ENCODE measurements at regions not wholly inside any gene's neighbourhood (a gene's known extent, or its start where the extent isn't known, plus 50 kb on each side); places are given as distances from the start of the nearest gene placed in this dataset.

DNA sequence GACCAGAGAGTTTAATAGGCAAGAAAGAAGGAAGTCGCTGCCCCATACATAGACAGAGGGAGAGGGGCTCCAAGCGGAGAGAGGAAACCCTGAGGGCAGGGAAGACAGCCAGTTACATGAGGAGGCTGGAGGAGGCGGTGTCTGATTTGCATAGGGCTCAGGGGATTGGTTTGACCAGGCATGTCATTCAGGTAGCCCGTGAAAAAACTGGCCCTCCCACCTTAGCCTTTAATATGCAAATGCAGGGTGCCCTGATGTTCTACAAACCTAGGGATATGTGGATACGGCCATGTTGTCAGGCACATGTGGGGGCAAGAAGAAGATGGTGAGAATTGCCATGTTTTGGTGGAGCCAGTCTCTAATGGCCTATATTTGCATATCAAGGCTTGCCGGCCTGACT is 1461.6 kb downstream of the PCDH9 start:
- no peaks in the 10 kb centered on the region for H3K9me3 ChIP-seq (ENCODE audit: severe bottlenecking)
- no peak overlapping the region for H3K27ac ChIP-seq
- H3K4me3 ChIP-seq (ENCODE audit: low read depth, low read length), result no peak overlapping the region
- no peak for DNase-seq
- TF ChIP-seq, protein P1, sequence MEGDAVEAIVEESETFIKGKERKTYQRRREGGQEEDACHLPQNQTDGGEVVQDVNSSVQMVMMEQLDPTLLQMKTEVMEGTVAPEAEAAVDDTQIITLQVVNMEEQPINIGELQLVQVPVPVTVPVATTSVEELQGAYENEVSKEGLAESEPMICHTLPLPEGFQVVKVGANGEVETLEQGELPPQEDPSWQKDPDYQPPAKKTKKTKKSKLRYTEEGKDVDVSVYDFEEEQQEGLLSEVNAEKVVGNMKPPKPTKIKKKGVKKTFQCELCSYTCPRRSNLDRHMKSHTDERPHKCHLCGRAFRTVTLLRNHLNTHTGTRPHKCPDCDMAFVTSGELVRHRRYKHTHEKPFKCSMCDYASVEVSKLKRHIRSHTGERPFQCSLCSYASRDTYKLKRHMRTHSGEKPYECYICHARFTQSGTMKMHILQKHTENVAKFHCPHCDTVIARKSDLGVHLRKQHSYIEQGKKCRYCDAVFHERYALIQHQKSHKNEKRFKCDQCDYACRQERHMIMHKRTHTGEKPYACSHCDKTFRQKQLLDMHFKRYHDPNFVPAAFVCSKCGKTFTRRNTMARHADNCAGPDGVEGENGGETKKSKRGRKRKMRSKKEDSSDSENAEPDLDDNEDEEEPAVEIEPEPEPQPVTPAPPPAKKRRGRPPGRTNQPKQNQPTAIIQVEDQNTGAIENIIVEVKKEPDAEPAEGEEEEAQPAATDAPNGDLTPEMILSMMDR (IDR thresholded peaks at IDR 0.05; ENCODE audit: low read depth, low read length), result no peak
- no peaks in the 10 kb centered on the region for H3K27me3 ChIP-seq (ENCODE audit: insufficient read depth, low read depth, severe bottlenecking)
- no peaks in the 10 kb centered on the region for H3K36me3 ChIP-seq

DNA sequence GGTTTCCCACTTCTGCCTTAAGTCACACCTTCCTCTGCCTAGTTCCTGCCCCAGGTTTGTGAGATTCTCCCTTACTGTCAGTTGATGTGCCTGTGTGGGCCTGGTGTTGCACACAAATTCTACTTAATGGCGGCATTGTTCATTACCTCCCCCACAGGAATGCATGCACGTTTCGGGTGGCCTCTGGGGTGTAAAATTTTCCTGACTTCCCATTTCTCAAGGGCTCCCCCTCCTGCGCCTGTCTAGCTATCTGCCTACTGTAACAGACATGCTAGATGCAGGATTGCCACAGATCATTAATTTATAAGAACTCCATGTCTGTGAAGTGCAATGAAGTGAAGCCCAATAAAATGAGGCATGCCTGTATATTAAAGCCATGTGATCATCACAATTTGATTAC is 1466.3 kb downstream of the PCDH9 start:
- no peak overlapping the region for H3K27ac ChIP-seq
- H3K27me3 ChIP-seq (ENCODE audit: insufficient read depth, low read depth, severe bottlenecking), result no peaks in the 10 kb centered on the region
- TF ChIP-seq, protein P1 (IDR thresholded peaks at IDR 0.05; ENCODE audit: low read depth, low read length), result no peak
- DNase-seq, result no peak
- no peaks in the 10 kb centered on the region for H3K36me3 ChIP-seq
- H3K4me3 ChIP-seq (ENCODE audit: low read depth, low read length), result no peak overlapping the region
- no peaks in the 10 kb centered on the region for H3K9me3 ChIP-seq (ENCODE audit: severe bottlenecking)

DNA sequence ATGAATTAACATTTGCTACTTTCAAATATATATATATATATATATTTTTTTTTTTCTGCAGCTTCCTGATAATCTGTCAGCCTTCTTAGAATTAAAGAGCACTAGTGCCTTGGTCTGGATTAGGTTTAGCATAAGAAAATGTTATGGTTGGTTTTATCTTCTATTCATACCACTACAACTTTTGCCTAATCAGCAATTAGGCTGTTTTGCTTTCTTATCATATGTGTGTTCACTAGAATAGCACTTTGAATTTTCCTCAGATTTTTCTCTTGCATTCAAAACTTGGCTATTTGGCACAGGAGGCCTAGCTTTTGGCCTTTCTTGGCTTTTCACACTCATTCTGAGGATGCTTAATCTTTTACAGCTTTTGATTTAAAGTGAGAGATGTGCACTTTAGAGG is 1468.1 kb downstream of the PCDH9 start:
- no peak for DNase-seq
- Histone ChIP-seq H3K27me3 (ENCODE audit: insufficient read depth, low read depth, severe bottlenecking) (no peaks in the 10 kb centered on the region), H3K9me3 (ENCODE audit: severe bottlenecking) (no peaks in the 10 kb centered on the region), H3K27ac (no peak overlapping the region), H3K36me3 (no peaks in the 10 kb centered on the region), H3K4me3 (ENCODE audit: low read depth, low read length) (no peak overlapping the region)
- TF ChIP-seq, protein P1 (IDR thresholded peaks at IDR 0.05; ENCODE audit: low read depth, low read length), result no peak

DNA sequence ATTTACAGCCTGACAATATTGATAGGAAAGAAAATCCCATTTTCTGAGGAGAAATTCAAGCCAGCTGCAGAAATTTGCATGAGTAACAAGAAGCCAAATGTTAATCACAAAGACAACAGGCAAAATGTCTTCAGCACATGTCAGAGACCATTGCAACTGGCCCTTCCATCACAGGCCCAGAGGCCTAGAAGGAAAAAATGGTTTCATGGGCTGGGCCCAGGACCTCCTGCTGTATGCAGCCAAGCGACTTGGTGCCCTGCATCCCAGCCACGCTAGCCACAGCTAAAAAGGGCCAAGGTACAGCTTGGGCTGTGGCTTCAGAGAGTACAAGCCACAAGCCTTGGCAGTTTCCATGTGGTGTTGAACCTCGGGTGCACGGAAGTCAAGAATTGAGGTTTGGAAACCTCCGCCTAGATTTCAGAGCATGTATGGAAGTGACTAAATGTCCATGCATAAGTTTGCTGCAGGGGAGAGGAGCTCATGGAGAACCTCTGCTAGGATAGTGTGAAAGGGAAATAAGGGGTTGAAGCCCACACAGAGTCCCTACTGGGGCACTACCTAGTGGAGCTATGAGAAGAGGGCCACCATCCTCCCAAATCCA is 1474.0 kb downstream of the PCDH9 start:
- H3K36me3 ChIP-seq, result no peaks in the 10 kb centered on the region
- H3K27ac ChIP-seq, result no peak overlapping the region
- no peaks in the 10 kb centered on the region for H3K27me3 ChIP-seq (ENCODE audit: insufficient read depth, low read depth, severe bottlenecking)
- DNase-seq, result no peak
- H3K9me3 ChIP-seq (ENCODE audit: severe bottlenecking), result no peaks in the 10 kb centered on the region
- TF ChIP-seq, protein P1 (IDR thresholded peaks at IDR 0.05; ENCODE audit: low read depth, low read length), result no peak
- no peak overlapping the region for H3K4me3 ChIP-seq (ENCODE audit: low read depth, low read length)

DNA sequence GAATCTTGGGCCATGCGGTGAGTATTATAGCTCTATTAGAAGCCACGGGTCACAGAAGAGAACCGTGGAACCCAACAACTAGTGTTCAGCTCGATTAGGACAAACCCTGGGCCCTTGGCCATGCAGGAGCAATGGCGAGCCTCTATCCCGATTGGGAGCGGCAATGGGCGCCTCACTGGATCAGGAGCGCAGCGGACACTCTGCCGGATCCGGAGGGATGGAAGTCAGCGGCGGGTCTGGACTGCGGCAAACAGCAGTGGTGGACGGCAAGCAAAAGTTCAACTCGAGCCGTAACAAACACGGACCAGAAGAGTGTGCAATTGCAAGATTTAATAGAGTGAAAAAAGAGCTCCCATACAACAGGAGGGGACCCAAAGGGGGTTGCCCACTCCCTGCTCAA is 1481.9 kb downstream of the PCDH9 start:
- DNase-seq, result no peak
- H3K4me3 ChIP-seq (ENCODE audit: low read depth, low read length), result no peak overlapping the region
- no peaks in the 10 kb centered on the region for H3K27me3 ChIP-seq (ENCODE audit: insufficient read depth, low read depth, severe bottlenecking)
- H3K9me3 ChIP-seq (ENCODE audit: severe bottlenecking), result no peaks in the 10 kb centered on the region
- TF ChIP-seq, protein P1 (IDR thresholded peaks at IDR 0.05; ENCODE audit: low read depth, low read length), result no peak
- H3K27ac ChIP-seq, result no peak overlapping the region
- H3K36me3 ChIP-seq, result no peaks in the 10 kb centered on the region

DNA sequence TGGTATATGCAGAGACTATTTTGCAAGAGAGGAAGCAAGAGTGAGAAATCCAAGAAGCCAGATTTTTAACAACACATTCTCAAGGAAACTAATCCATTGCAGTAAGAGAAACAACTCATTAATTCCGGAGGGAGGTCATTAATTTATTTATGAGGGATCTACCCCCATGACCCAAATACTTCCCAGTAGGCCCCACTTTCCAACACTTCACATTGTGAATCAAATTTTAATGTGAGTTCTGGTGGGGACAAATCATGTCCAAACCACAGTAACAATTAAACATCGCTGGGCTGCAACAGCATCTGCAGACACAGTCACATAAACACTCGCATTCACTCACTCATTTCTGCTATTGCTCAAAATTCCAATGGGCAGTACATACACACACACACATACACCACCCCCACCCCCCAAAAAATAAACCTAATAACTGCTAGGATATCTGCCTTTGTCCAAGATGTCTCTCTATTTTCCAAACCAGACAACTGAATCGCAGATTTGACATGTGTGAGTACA is 1483.7 kb downstream of the PCDH9 start:
- Histone ChIP-seq H3K4me3 (ENCODE audit: low read depth, low read length) (no peak overlapping the region), H3K36me3 (no peaks in the 10 kb centered on the region), H3K27me3 (ENCODE audit: insufficient read depth, low read depth, severe bottlenecking) (no peaks in the 10 kb centered on the region), H3K9me3 (ENCODE audit: severe bottlenecking) (no peaks in the 10 kb centered on the region), H3K27ac (no peak overlapping the region)
- TF ChIP-seq, protein P1 (IDR thresholded peaks at IDR 0.05; ENCODE audit: low read depth, low read length), result no peak
- no peak for DNase-seq
